ENCODE measurements at regions not wholly inside any gene's neighbourhood (a gene's known extent, or its start where the extent isn't known, plus 50 kb on each side); places are given as distances from the start of the nearest gene placed in this dataset.

- no peak overlapping the region for H3K27ac ChIP-seq (ENCODE audit: low read depth, low read length)
- no peaks in the 10 kb centered on the region for H3K9me3 Mint-ChIP-seq
- DNase-seq: no peak
- H3K9me3 ChIP-seq (ENCODE audit: control insufficient read depth, low read length): no peaks in the 10 kb centered on the region
- no peak overlapping the region for H3K4me3 Mint-ChIP-seq
- H3K27me3 ChIP-seq (ENCODE audit: control insufficient read depth, insufficient read depth, low read length, poor library complexity, severe bottlenecking): peaks cover 40% of the 10 kb centered on the region
- H3K4me1 ChIP-seq (ENCODE audit: control insufficient read depth, insufficient read depth, low read length): no peaks in the 10 kb centered on the region
- H3K36me3 Mint-ChIP-seq (ENCODE audit: low read depth): no peaks in the 10 kb centered on the region
- H3K36me3 ChIP-seq (ENCODE audit: control insufficient read depth, insufficient read depth, low read length): no peaks in the 10 kb centered on the region
- no peak overlapping the region for H3K9ac ChIP-seq (ENCODE audit: extremely low read depth, low read length, poor library complexity, severe bottlenecking)
- H3K27ac Mint-ChIP-seq: no peak overlapping the region
- no peak overlapping the region for H3K4me3 ChIP-seq (ENCODE audit: low read length)
- H3K4me1 Mint-ChIP-seq: no peaks in the 10 kb centered on the region
- peaks cover 70% of the 10 kb centered on the region for H3K27me3 Mint-ChIP-seq (ENCODE audit: insufficient read depth)
- TF ChIP-seq CTCF (conservative IDR thresholded peaks at IDR 0.05): no peak
These were observed 156.6 kb upstream of the LYZL2 start for GRCh38 chr10:30786131-30786530.

GRCh38 chr10:30784897-30785605 is 155.5 kb upstream of the LYZL2 start:
- peak overlapping the region; percentile 92 for H3K27ac ChIP-seq (ENCODE audit: low read depth, low read length)
- Mint-ChIP-seq H3K9me3 (no peaks in the 10 kb centered on the region), H3K27me3 (ENCODE audit: insufficient read depth) (peaks cover 72% of the 10 kb centered on the region), H3K4me1 (no peaks in the 10 kb centered on the region), H3K4me3 (peak overlapping the region; percentile 58), H3K36me3 (ENCODE audit: low read depth) (no peaks in the 10 kb centered on the region), H3K27ac (peak overlapping the region; percentile 79)
- H3K36me3 ChIP-seq (ENCODE audit: control insufficient read depth, insufficient read depth, low read length): no peaks in the 10 kb centered on the region
- 1 to 2% methylated on average over 32 to 63 of the region's 63 CpGs for WGBS, 2 experiments (ENCODE audit: insufficient coverage in 1 of 2, insufficient read length in 1 of 2)
- peak overlapping the region; percentile 81 for H3K4me3 ChIP-seq (ENCODE audit: low read length)
- peak overlapping the region; percentile 62 for H3K9ac ChIP-seq (ENCODE audit: extremely low read depth, low read length, poor library complexity, severe bottlenecking)
- no peaks in the 10 kb centered on the region for H3K9me3 ChIP-seq (ENCODE audit: control insufficient read depth, low read length)
- DNase-seq: peak; percentile 96
- no peak for TF ChIP-seq CTCF (conservative IDR thresholded peaks at IDR 0.05)
- no peaks in the 10 kb centered on the region for H3K4me1 ChIP-seq (ENCODE audit: control insufficient read depth, insufficient read depth, low read length)
- peaks cover 41% of the 10 kb centered on the region for H3K27me3 ChIP-seq (ENCODE audit: control insufficient read depth, insufficient read depth, low read length, poor library complexity, severe bottlenecking)

- Histone ChIP-seq H3K9ac (ENCODE audit: extremely low read depth, low read length, poor library complexity, severe bottlenecking) (peak overlapping the region; percentile 62), H3K4me3 (ENCODE audit: low read length) (peak overlapping the region; percentile 81), H3K27me3 (ENCODE audit: control insufficient read depth, insufficient read depth, low read length, poor library complexity, severe bottlenecking) (peaks cover 45% of the 10 kb centered on the region), H3K9me3 (ENCODE audit: control insufficient read depth, low read length) (no peaks in the 10 kb centered on the region), H3K36me3 (ENCODE audit: control insufficient read depth, insufficient read depth, low read length) (no peaks in the 10 kb centered on the region), H3K27ac (ENCODE audit: low read depth, low read length) (peak overlapping the region; percentile 92), H3K4me1 (ENCODE audit: control insufficient read depth, insufficient read depth, low read length) (no peaks in the 10 kb centered on the region)
- 1 to 7% methylated on average over 3 to 5 of the region's 5 CpGs for WGBS, 2 experiments (ENCODE audit: insufficient coverage in 1 of 2, insufficient read length in 1 of 2)
- no peak for DNase-seq
- peak overlapping the region; percentile 58 for H3K4me3 Mint-ChIP-seq
- H3K27ac Mint-ChIP-seq: peak overlapping the region; percentile 79
- no peaks in the 10 kb centered on the region for H3K4me1 Mint-ChIP-seq
- no peaks in the 10 kb centered on the region for H3K36me3 Mint-ChIP-seq (ENCODE audit: low read depth)
- no peaks in the 10 kb centered on the region for H3K9me3 Mint-ChIP-seq
- peaks cover 72% of the 10 kb centered on the region for H3K27me3 Mint-ChIP-seq (ENCODE audit: insufficient read depth)
- TF ChIP-seq CTCF (conservative IDR thresholded peaks at IDR 0.05): no peak
These were observed 155.0 kb upstream of the LYZL2 start for GRCh38 chr10:30784524-30784896.

Data from endodermal cell (in vitro differentiated cells).